GM12873 (cell line): ENCODE measurements at regions not wholly inside any gene's neighbourhood (a gene's known extent, or its start where the extent isn't known, plus 50 kb on each side); places are given as distances from the start of the nearest gene placed in this dataset.

Experiments used
- CTCF ChIP-seq: IDR thresholded peaks from 2 replicates; pipeline ENCODE4 v1.5.1; 2012; ENCODE audit warnings: low read depth, mild to moderate bottlenecking, moderate library complexity, low read length, control low read depth; ENCODE audit not compliant: insufficient read depth; ENCODE audit errors: missing control alignments

DNA sequence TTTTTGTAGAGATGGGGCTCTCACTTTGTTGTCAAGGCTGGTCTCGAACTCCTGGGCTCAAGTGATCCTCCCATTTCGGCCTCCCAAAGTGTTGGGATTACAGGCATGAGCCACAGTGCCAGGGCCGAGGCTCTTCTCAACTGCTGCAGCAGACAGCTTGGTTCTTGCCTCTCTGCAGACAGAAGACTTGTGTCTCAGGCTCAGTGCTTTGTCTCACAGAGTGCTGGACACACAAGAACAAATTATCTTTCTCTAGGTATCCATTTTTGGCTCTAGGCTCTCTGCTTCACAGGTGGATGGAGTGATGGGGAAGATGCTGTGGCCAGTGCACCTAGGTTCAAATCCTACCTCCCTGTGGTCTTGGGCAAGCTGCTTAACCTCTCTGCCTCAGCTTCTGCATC is 80.8 kb upstream of the RNU2-1 start:
- TF ChIP-seq CTCF: no peak

DNA sequence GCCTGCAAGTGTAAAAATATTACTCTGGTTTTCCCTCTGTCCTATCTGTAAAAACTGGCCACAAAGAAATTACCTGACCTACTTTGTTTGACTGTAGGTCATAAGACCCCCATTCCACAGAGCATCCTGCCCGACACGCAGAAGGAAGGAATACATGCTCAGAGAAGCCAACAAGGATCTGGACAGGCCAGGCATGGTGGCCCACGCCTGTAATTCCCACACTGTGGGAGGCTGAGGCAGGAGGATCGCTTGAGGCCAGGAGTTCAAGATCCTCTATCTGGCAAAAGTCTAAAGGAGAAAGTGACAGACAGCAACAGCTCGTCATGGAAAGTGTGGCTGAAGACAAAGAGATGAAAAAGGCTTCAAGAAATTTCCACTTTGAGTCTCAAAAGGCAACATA is 78.2 kb upstream of the RNU2-1 start:
- no peak for TF ChIP-seq CTCF

GRCh38 chr17:43309505-43310332 is 75.9 kb upstream of the RNU2-1 start:
- TF ChIP-seq CTCF: no peak

DNA sequence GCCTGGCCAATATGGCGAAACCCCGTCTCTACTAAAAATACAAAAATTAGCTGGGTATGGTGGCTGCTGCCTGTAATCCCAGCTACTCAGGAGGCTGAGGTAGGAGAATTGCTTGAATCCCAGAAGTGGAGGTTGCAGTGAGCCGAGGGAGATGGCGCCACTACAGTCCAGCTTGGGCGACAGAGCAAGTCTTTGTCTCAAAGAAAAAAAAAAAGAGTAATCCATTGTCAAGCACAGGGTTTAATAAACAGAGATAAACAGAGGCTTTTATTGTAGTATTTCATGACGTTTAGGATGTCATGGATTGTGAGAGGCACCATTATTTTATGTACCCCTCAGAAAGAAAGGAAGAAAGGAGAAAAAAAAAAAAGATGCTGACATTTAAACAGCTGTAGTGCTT is 75.2 kb upstream of the RNU2-1 start:
- TF ChIP-seq CTCF: no peak
